ENCODE measurements at regions not wholly inside any gene's neighbourhood (a gene's known extent, or its start where the extent isn't known, plus 50 kb on each side); places are given as distances from the start of the nearest gene placed in this dataset.

DNA sequence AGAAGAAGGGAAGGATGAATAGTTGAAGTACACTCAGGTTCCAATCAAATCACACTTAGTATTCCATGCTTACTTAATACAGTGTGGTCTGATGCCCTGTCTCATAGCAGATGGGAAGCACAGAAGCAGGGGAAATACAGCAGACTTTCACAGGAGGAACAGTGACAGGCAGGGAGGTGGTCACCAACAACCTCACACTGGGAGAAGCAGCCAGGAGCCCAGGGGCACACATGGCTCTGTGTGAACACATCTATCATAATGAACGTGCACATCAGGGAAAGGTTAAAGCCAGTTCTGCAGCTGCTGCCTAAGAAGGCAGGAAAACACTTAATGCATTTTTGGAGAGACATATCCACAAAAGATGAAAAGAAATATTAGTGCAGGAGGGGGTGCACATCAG, 312.3 kb downstream of the MED10 start:
- TF ChIP-seq, protein P1, sequence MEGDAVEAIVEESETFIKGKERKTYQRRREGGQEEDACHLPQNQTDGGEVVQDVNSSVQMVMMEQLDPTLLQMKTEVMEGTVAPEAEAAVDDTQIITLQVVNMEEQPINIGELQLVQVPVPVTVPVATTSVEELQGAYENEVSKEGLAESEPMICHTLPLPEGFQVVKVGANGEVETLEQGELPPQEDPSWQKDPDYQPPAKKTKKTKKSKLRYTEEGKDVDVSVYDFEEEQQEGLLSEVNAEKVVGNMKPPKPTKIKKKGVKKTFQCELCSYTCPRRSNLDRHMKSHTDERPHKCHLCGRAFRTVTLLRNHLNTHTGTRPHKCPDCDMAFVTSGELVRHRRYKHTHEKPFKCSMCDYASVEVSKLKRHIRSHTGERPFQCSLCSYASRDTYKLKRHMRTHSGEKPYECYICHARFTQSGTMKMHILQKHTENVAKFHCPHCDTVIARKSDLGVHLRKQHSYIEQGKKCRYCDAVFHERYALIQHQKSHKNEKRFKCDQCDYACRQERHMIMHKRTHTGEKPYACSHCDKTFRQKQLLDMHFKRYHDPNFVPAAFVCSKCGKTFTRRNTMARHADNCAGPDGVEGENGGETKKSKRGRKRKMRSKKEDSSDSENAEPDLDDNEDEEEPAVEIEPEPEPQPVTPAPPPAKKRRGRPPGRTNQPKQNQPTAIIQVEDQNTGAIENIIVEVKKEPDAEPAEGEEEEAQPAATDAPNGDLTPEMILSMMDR (IDR thresholded peaks at IDR 0.05; ENCODE audit: borderline replicate concordance, extremely low read depth, low read length, poor library complexity, severe bottlenecking), result no peak
- no peak for TF ChIP-seq EZH2 (IDR thresholded peaks at IDR 0.05; ENCODE audit: borderline replicate concordance, low read depth, low read length, severe bottlenecking)
